Spleen (tissue), 7 donors: ENCODE measurements at regions not wholly inside any gene's neighbourhood (a gene's known extent, or its start where the extent isn't known, plus 50 kb on each side); places are given as distances from the start of the nearest gene placed in this dataset.

Source experiments
- CTCF ChIP-seq, 11 experiments: fragments of 200-600 bp in 7 of 11; fragments of 450-650 bp in 4 of 11; sonication (generic) in 4 of 11; IDR thresholded peaks in 8 of 11; conservative IDR thresholded peaks in 3 of 11; 1 replicate in 7 of 11; 2 replicates in 4 of 11; pipeline versions ENCODE4 v1.4.0 to v1.8.0; 2016 to 2021; ENCODE audit warnings: antibody characterized with exemption in 11 of 11, inconsistent platforms in 4 of 11, mild to moderate bottlenecking in 1 of 11
- POLR2A ChIP-seq, 3 donors: fragments of 450-650 bp; IDR thresholded peaks; one replicate each; pipeline ENCODE4 v1.5.1; 2017; ENCODE audit warnings: antibody characterized with exemption in 3 of 3, mild to moderate bottlenecking in 1 of 3
- POLR2AphosphoS5 ChIP-seq, 3 donors: sonication (generic); formaldehyde crosslinking; IDR thresholded peaks; one replicate each; pipeline ENCODE4 v1.5.1; 2017; ENCODE audit warnings: antibody characterized with exemption in 3 of 3
- donor health status: DM: no; HTN: no; CAD: no; lungs with moderate emphysema.
- donor health status: DM: no; HTN: no; CAD: no.
- donor health status: DM: no; HTN: no; CAD: no.

- TF ChIP-seq POLR2A (IDR thresholded peaks at IDR 0.05) (no peak), POLR2AphosphoS5 (IDR thresholded peaks at IDR 0.05) (no peak), CTCF (IDR thresholded peaks at IDR 0.05 in 8 of 11, conservative IDR thresholded peaks at IDR 0.05 in 3 of 11) (no peak)
These were observed 58.6 kb upstream of the HMGXB4 start for GRCh38 chr22:35198738-35199137.
